HG03103 (cell line): ENCODE measurements at regions not wholly inside any gene's neighbourhood (a gene's known extent, or its start where the extent isn't known, plus 50 kb on each side); places are given as distances from the start of the nearest gene placed in this dataset.
"Not testable (repeated sequence)": the region's sequence is repeated elsewhere in the genome, so short reads cannot be mapped to it uniquely, and the experiment has no call there.

ENCODE experiments used
- ATAC-seq: cut with Tn5 transposase; IDR thresholded peaks from one replicate; pipeline ENCODE4 v1.9.1; 2021; ENCODE audit warnings: low read depth; ENCODE audit not compliant: unreplicated experiment

DNA sequence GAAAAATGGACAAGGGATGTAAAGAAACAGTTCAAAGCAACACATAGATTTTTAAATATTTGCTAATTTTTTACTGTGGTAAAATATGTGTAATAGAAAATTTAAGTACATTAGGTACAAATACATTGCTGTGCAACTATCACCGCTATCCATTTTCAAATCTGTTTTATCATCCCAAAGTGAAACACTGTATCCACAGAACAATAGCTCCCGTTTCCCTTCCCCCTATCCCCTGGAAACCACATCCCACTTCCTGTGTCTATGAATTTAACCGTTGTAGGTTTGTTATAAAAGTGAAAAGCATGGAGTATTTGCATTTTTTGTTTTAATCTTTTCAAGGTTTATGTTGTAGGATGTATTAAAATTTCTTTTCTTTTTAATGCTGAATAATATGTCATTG is 152.9 kb upstream of the HSFY1 start:
- ATAC-seq = not testable (repeated sequence)

DNA sequence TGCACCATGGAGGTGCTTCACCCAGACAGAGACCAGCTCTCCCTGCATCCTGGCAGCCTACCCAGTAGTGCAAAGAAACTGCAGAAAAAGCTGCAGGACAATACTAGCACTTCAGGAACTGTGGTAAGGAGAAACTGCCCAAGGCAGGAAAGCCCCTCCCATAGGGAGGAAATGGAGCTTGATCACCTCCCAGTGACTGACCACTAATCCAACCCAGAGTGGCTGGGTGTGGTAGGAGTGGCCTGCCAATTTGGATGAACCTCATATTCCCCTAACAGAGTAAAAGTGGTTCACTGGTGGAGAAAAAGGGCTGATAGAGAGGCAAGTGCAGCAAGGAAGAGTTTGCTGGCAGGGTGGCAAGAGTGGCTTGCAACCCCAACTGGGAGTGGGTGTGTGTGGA is 125.7 kb upstream of the HSFY1 start:
- not testable (repeated sequence) for ATAC-seq

DNA sequence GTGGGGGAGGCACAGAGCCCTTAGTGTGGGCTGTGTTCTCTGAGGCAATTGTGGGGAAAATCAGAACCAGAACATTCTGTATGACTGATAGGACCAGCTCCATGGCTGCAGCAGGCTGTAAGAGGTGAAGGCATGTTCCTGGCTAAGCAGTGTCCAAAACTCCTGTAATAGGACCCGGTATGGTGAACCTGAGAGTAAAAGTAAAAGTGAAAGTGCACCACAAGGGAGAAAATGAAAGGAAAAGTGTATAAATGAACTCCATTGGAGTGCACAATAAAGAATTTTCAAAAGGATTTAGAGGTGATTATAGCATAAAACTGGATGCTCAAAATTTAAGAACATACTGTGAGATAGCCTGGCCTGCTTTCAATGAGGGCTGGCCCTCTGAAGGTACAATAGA is 125.1 kb upstream of the HSFY1 start:
- ATAC-seq = peak; percentile 60

DNA sequence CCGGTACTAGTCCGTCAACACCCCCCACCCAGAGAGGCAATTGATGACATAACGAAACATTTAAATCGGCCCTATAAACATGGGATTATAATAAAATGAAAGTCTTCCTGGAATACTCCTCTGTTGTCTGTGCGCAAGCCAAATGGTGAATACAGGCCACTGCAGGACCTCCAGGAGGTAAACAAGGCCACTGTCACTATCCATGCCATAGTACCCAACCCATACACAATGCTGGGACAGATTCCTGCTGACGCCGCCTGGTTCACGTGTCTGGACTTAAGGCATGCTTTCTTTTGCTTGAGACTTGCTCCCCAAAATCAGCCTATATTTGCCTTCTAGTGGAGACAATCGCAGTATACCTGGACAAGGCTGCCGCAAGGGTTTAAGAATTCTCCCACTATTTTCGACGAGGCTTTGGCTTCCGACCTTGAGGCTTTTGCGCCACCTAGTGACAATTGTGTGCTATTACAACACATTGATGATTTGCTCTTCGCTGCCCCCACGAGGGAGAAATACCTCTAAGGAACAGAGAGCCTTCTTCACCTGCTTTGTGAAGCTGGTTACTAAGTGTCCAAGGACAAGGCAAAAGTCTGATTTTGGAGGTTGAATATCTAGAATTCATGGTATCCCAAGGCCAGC is 122.4 kb upstream of the HSFY1 start:
- peak; percentile 53 for ATAC-seq

DNA sequence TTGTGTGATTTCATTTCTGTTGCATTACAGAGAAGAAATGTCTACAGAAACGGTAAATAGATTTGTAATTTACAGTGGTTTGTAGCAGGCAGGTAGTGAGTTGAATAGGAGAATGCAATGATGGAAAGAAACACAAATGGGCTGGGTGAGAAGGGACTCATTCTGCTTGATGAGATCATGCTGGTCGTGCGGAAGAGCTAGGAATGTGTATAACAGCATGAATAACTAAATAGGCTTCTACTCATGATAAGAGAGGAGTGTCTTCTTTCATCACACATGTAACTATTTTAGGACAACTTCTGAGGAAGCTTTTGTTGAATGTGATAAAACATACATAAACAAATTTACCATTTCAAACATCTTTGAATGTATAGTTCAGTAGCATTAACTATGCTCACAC is 113.0 kb upstream of the HSFY1 start:
- ATAC-seq = not testable (repeated sequence)

DNA sequence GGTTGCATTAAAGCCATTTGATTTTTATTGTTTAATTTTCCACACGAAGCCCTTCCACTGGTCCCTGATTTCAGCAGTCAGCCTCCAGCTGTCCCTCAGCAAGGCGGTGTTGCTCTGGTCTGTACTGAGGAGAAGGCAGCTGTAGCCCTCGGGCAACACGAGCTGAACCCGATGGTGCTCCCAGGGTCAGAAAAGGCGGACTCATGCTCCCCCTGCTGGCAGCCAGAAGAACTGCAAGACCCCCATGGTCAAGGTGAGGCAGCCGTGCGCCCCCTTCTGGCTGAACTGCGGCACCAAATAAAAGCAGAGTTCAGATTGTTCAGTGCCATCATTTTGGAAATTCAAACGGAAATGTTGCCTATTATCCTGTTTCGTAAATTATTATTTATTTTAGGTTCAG is 100.7 kb upstream of the HSFY1 start:
- peak; percentile 94 for ATAC-seq

DNA sequence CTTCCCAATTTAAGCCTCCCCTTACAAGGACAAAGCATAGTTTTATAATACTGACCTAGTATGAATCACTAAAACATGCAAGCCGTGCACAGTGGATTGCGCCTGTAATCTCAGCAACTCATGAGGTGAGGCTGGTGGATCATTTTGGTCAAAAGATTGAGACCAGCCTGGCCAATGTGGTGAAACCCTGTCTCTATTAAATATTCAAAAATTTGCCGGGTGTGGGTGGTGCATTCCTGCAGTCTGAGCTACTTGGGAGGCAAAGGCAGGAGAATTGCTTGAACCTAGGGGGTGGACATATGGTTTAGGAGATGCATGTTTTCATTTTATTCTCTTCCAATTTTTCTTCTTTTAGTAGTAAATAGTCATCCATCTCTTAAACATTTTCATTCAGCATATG is 93.7 kb upstream of the HSFY1 start:
- ATAC-seq = not testable (repeated sequence)

DNA sequence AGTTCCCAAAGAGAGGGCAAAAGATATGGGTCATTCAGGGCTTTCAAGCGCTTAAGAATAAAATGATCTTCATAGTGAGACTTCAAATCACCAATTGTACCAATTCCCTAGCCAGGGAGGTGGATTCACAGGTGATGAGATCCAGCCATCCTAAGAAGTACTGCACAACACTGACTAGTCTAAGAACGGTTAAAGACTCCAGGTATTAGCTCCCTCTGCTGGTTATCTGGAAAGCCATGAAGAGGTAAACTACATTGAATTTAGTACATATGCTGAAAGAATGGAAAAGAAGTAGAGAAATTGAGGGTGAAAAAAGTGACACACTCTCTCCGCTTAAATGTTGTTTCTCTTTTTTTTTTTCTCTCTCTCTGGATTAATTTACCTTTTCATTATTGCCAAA is 87.4 kb upstream of the HSFY1 start:
- ATAC-seq = not testable (repeated sequence)

DNA sequence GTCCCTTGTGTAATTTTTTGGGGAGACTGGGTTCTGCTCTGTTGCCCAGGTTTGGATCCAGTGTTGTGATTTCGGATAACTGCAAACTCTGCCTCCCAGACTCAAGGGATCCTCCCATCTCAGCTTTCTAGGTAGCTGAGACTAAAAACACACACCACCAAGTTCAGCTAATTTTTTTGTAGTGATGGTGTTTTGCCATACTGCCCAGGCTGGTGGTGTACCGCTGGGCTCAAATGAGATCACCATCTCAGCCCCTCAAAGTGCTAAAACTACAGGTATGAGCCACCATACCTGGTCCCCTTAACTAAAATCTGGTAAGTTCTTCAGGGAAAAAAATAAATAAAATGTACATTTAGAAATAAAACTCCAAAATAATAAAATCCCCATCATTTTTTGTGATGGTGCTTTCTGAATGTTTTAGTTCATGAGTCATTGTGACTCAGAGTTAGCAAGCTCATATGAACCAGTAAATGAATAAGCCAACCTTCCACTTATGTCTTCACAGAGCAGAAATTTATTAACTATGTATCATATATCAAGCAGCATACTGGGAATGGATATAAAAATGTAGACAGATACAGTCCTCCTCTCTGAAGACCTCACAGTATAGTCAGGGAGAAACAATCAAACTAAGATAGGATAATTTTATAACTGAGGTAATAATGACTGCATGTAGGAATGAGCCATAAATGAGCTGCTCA is 85.2 kb upstream of the HSFY1 start:
- ATAC-seq = not testable (repeated sequence)

DNA sequence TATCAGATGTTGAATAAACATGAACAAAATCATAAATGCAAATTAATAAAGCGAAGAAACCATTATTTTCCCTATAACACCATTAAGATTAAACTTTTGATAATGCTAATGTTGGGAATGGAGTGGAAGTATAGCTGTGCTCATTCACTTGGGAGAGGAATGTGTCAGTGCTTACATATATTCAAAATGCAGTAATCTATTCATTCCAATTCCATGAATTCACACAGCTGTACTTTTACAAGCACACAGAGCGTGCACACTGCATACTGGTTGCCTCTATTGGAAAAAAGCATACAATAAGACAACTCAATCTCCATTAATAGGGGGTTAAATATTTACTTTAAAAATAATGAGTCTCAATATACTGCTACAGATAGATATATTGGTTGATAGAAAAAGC is 81.7 kb upstream of the HSFY1 start:
- not testable (repeated sequence) for ATAC-seq

DNA sequence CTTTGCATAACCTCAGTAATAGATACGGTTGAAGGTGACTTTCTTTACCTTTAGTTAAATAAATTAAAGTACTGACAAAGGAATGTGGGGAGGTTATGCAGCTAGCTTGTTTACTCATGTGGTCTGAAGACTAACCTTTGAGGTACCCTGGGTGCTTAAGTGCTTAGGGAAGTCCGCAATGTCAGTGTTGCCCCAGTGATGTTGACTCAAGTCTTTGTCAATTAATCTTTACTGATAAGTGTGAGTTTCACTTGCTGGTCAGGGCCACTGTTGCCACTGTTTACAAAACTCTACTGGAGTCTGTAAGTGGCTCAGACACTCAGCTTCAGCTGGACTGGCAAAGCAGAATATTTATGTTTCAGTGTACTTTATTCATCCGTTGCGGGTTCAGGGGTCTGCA is 79.9 kb upstream of the HSFY1 start:
- ATAC-seq = not testable (repeated sequence)

DNA sequence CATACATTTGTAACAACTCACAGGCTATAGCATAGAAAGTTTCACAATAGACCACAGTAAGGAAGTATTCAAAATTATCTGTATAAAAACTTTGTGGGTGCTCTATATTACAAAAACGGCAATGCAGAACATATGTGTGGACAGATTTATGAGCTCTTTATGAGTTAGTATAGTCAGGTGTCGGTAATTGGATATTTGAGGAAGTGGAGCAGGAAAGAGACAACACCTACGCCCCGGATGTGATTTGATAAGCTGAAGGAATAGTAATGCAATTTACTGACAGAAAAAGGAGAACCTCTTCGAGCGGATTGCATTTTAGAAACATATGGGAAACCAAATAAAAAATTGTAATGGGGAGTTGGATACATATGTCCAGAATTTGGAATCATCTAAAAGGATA is 63.2 kb upstream of the HSFY1 start:
- ATAC-seq = not testable (repeated sequence)
